HepG2 (cell line): ENCODE measurements at regions not wholly inside any gene's neighbourhood (a gene's known extent, or its start where the extent isn't known, plus 50 kb on each side); places are given as distances from the start of the nearest gene placed in this dataset.

ENCODE experiments used
- ATAC-seq: fragments of 200-7000 bp; cut with Tn5 transposase; 3 replicates; pipeline ENCODE4 v1.9.1; 2020; ENCODE audit warnings: mild to moderate bottlenecking, moderate library complexity
- BruUV-seq: library from RNA; stranded (reverse); fragments of 400-500 nt; replicated peaks from 2 replicates; lab custom pipeline; 2021; lab: Mats Ljungman, UMichigan
- CTCF ChIA-PET: fragments of 300-600 bp; formaldehyde crosslinking; extraction: SDS; loops from one replicate; lab custom pipeline; 2021; ENCODE audit warnings: low total read pairs, inconsistent platforms, low intra/inter-chr PET ratio; lab: Yijun Ruan, JAX
- POLR2A ChIA-PET: fragments of 350-600 bp; sonication (Branson Sonifier 250); formaldehyde crosslinking; loops from one replicate; lab custom pipeline; 2020; ENCODE audit warnings: antibody characterized with exemption, inconsistent platforms; lab: Yijun Ruan, JAX
- DNase-seq: peaks from one replicate; pipeline ENCODE4 v3.0.0-alpha.2; 2015; ENCODE audit warnings: low spot score
- FAIRE-seq: peaks from 3 replicates; lab custom pipeline; 2011; peaks lifted over from hg19 to GRCh38; lab: Jason Lieb, UNC
- H2AFZ ChIP-seq: one replicate; pipeline ENCODE4 v1.6.1; 2011; ENCODE audit warnings: low read length, inconsistent platforms
- H3K27ac ChIP-seq: fragments of 300-600 bp; 3 replicates; pipeline ENCODE4 v1.8.0; 2011; ENCODE audit warnings: mixed run types, mild to moderate bottlenecking, mixed read lengths, low read length, inconsistent platforms; ENCODE audit not compliant: insufficient read depth; ENCODE audit errors: extremely low read length
- H3K27me3 ChIP-seq, 2 experiments: fragments of 200-600 bp in 1 of 2; 2 replicates in 1 of 2; 3 replicates in 1 of 2; pipeline versions ENCODE4 v1.6.0 to v1.8.0; 2011; ENCODE audit warnings: low read length in 2 of 2, mild to moderate bottlenecking in 2 of 2, moderate library complexity in 2 of 2, inconsistent platforms in 1 of 2; ENCODE audit not compliant: insufficient read depth in 2 of 2, control insufficient read depth in 1 of 2
- H3K36me3 ChIP-seq, 2 experiments: fragments of 200-600 bp in 1 of 2; replicated peaks in 1 of 2; 2 replicates in 1 of 2; 3 replicates in 1 of 2; pipeline versions ENCODE4 v1.5.1 to v1.8.0; 2011; ENCODE audit warnings: low read length in 2 of 2, inconsistent platforms in 1 of 2; ENCODE audit not compliant: insufficient read depth in 2 of 2, control insufficient read depth in 1 of 2
- H3K4me1 ChIP-seq: 2 replicates; pipeline ENCODE4 v1.5.1; 2012; ENCODE audit warnings: low read length, inconsistent platforms; ENCODE audit not compliant: insufficient read depth
- H3K4me2 ChIP-seq: 2 replicates; pipeline ENCODE4 v1.6.0; 2011; ENCODE audit warnings: low read depth, low read length, inconsistent platforms
- H3K4me3 ChIP-seq, 3 experiments: fragments of 200-600 bp in 1 of 3; sonication (generic), shearing (Covaris generic) in 1 of 3; replicated peaks in 1 of 3; 2 replicates each; pipeline ENCODE4 v1.5.1; 2011 to 2016; ENCODE audit warnings: low read length in 3 of 3, inconsistent platforms in 2 of 3, low read depth in 2 of 3, mild to moderate bottlenecking in 2 of 3, control low read depth in 1 of 3, mixed read lengths in 1 of 3; ENCODE audit not compliant: insufficient read depth in 1 of 3
- H3K79me2 ChIP-seq: one replicate; pipeline ENCODE4 v1.6.1; 2011; ENCODE audit warnings: low read length, inconsistent platforms; ENCODE audit not compliant: insufficient read depth
- H3K9ac ChIP-seq: 2 replicates; pipeline ENCODE4 v1.6.0; 2011; ENCODE audit warnings: mild to moderate bottlenecking, low read depth, low read length, inconsistent platforms; ENCODE audit not compliant: insufficient read depth
- H3K9me3 ChIP-seq: 2 replicates; pipeline ENCODE4 v1.5.1; 2012; ENCODE audit warnings: mild to moderate bottlenecking, low read length
- H4K20me1 ChIP-seq: 2 replicates; pipeline ENCODE4 v1.6.0; 2011; ENCODE audit warnings: inconsistent platforms, mild to moderate bottlenecking, low read length, moderate library complexity; ENCODE audit not compliant: insufficient read depth
- ADNP ChIP-seq: sonication (generic); formaldehyde crosslinking; IDR thresholded peaks from 2 replicates; pipeline ENCODE4 v1.4.0; 2020; ENCODE audit warnings: missing genetic modification reagents
- GABPB1 ChIP-seq: IDR thresholded peaks from 2 replicates; pipeline ENCODE4 v1.6.1; 2016; ENCODE audit warnings: mild to moderate bottlenecking, missing genetic modification reagents, moderate library complexity, missing compliant biosample characterization
- NR2C2 ChIP-seq: sonication (generic); formaldehyde crosslinking; IDR thresholded peaks from 2 replicates; pipeline ENCODE4 v1.4.0; 2020; ENCODE audit warnings: missing genetic modification reagents, mild to moderate bottlenecking, moderate library complexity, borderline replicate concordance
- REPIN1 ChIP-seq: sonication (generic); formaldehyde crosslinking; IDR thresholded peaks from 2 replicates; pipeline ENCODE4 v1.8.0; 2022; ENCODE audit warnings: missing genetic modification reagents, low read depth, mild to moderate bottlenecking, borderline replicate concordance
- SP5 ChIP-seq: IDR thresholded peaks from 2 replicates; pipeline ENCODE4 v1.6.1; 2016; ENCODE audit warnings: low read depth, borderline replicate concordance
- ZNF280B ChIP-seq: sonication (generic); formaldehyde crosslinking; IDR thresholded peaks from 2 replicates; pipeline ENCODE4 v1.5.0; 2020; ENCODE audit warnings: missing genetic modification reagents, mild to moderate bottlenecking, borderline replicate concordance
- ZNF441 ChIP-seq: sonication (generic); formaldehyde crosslinking; IDR thresholded peaks from 2 replicates; pipeline ENCODE4 v1.7.0; 2021; ENCODE audit warnings: missing genetic modification reagents, borderline replicate concordance
- WGBS: methylation state at CpG from one replicate; pipeline ENCODE4 v1.1.6; 2017; ENCODE audit warnings: low lambda C conversion rate; 5-methylcytosine and 5-hydroxymethylcytosine counted together
- in situ Hi-C: cut with HindIII; loops from 2 replicates; pipeline ENCODE4 v1.10.0; 2017; ENCODE audit warnings: low pct_unique_long_range_greater_than_20kb; ENCODE audit not compliant: extremely low pct_ligation_motif_present
- intact Hi-C: fragments of 100-400 bp; cut with micrococcal nuclease; formaldehyde crosslinking; loops from one replicate; pipeline ENCODE4 v1.10.0; 2022; ENCODE audit not compliant: unreplicated experiment
- TF ChIP-seq, protein P1 (sequence below): sonication (generic); formaldehyde crosslinking; IDR thresholded peaks from one replicate; pipeline ENCODE4 v1.5.1; 2020; ENCODE audit warnings: mild to moderate bottlenecking, missing genetic modification reagents; ENCODE audit errors: not compliant biosample characterization

GRCh38 chr14:26067341-26067740, 530.5 kb downstream of the NOVA1 start:
- no peak for FAIRE-seq
- H3K4me3 ChIP-seq, result no peak overlapping the region
- H4K20me1 ChIP-seq, result no peaks in the 10 kb centered on the region
- intact Hi-C loops (no loop called here), in situ Hi-C loops (no loop called here)
- no peaks in the 10 kb centered on the region for H3K36me3 ChIP-seq
- DNase-seq, result no peak
- no peak overlapping the region for H3K4me2 ChIP-seq
- no peaks in the 10 kb centered on the region for H3K79me2 ChIP-seq
- H2AFZ ChIP-seq, result no peak overlapping the region
- BruUV-seq, result no TSS peak
- POLR2A ChIA-PET, result no interaction called here
- no peak for TF ChIP-seq REPIN1 (CRISPR knock-in tag)
- no peak for TF ChIP-seq SP5
- no peak for TF ChIP-seq GABPB1 (CRISPR knock-in tag)
- no peak for TF ChIP-seq NR2C2 (CRISPR knock-in tag)
- TF ChIP-seq, protein P1, sequence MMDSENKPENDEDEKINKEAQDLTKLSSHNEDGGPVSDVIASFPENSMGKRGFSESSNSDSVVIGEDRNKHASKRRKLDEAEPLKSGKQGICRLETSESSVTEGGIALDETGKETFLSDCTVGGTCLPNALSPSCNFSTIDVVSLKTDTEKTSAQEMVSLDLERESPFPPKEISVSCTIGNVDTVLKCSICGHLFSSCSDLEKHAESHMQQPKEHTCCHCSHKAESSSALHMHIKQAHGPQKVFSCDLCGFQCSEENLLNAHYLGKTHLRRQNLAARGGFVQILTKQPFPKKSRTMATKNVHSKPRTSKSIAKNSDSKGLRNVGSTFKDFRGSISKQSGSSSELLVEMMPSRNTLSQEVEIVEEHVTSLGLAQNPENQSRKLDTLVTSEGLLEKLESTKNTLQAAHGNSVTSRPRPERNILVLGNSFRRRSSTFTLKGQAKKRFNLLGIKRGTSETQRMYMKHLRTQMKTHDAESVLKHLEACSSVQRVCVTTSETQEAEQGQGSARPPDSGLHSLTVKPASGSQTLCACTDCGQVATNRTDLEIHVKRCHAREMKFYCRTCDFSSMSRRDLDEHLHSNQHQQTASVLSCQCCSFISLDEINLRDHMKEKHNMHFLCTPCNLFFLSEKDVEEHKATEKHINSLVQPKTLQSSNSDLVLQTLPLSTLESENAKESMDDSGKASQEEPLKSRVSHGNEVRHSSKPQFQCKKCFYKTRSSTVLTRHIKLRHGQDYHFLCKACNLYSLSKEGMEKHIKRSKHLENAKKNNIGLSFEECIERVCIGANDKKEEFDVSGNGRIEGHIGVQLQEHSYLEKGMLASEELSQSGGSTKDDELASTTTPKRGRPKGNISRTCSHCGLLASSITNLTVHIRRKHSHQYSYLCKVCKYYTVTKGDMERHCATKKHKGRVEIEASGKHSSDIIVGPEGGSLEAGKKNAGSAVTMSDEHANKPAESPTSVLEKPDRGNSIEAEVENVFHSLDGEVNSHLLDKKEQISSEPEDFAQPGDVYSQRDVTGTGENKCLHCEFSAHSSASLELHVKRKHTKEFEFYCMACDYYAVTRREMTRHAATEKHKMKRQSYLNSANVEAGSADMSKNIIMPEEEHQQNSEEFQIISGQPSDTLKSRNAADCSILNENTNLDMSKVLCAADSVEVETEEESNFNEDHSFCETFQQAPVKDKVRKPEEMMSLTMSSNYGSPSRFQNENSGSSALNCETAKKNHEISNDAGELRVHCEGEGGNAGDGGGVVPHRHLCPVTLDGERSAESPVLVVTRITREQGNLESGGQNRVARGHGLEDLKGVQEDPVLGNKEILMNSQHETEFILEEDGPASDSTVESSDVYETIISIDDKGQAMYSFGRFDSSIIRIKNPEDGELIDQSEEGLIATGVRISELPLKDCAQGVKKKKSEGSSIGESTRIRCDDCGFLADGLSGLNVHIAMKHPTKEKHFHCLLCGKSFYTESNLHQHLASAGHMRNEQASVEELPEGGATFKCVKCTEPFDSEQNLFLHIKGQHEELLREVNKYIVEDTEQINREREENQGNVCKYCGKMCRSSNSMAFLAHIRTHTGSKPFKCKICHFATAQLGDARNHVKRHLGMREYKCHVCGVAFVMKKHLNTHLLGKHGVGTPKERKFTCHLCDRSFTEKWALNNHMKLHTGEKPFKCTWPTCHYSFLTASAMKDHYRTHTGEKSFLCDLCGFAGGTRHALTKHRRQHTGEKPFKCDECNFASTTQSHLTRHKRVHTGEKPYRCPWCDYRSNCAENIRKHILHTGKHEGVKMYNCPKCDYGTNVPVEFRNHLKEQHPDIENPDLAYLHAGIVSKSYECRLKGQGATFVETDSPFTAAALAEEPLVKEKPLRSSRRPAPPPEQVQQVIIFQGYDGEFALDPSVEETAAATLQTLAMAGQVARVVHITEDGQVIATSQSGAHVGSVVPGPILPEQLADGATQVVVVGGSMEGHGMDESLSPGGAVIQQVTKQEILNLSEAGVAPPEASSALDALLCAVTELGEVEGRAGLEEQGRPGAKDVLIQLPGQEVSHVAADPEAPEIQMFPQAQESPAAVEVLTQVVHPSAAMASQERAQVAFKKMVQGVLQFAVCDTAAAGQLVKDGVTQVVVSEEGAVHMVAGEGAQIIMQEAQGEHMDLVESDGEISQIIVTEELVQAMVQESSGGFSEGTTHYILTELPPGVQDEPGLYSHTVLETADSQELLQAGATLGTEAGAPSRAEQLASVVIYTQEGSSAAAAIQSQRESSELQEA, result no peak
- no peak for TF ChIP-seq ADNP (CRISPR knock-in tag)
- TF ChIP-seq ZNF280B (CRISPR knock-in tag), result no peak
- no peak for TF ChIP-seq ZNF441 (CRISPR knock-in tag)
- H3K4me1 ChIP-seq, result no peaks in the 10 kb centered on the region
- peaks cover 99% of the 10 kb centered on the region for H3K9me3 ChIP-seq
- no peak overlapping the region for H3K27ac ChIP-seq
- no peak for ATAC-seq
- H3K27me3 ChIP-seq, result no peaks in the 10 kb centered on the region
- CTCF ChIA-PET, result no interaction called here
- 24% methylated on average over 2 of the region's 2 CpGs for WGBS
- H3K9ac ChIP-seq, result no peak overlapping the region
